ENCODE measurements at regions not wholly inside any gene's neighbourhood (a gene's known extent, or its start where the extent isn't known, plus 50 kb on each side); places are given as distances from the start of the nearest gene placed in this dataset.

- no peak overlapping the region for H3K4me2 ChIP-seq (ENCODE audit: extremely low read depth, insufficient read depth, low read length)
- H3K27me3 ChIP-seq (ENCODE audit: control insufficient read depth, insufficient read depth, low read length), result no peaks in the 10 kb centered on the region
- no peaks in the 10 kb centered on the region for H3K79me2 ChIP-seq (ENCODE audit: control insufficient read depth, insufficient read depth, low read length)
- H3K9me3 ChIP-seq (ENCODE audit: control insufficient read depth, insufficient read depth, low read depth, low read length), result no peaks in the 10 kb centered on the region
- H4K20me1 ChIP-seq (ENCODE audit: control insufficient read depth, extremely low read depth, insufficient read depth, low read length), result no peaks in the 10 kb centered on the region
- no peak overlapping the region for H3K4me3 ChIP-seq (replicated peaks in 1 of 4; ENCODE audit: control extremely low read depth in 1 of 4, insufficient read depth in 1 of 4, low read depth in 3 of 4, low read length in 4 of 4)
- H3K36me3 ChIP-seq (ENCODE audit: control insufficient read depth, insufficient read depth, low read length), result no peaks in the 10 kb centered on the region
- H3K27ac ChIP-seq (ENCODE audit: insufficient read depth, low read length), result no peak overlapping the region
- no peak for TF ChIP-seq CTCF (conservative IDR thresholded peaks at IDR 0.05 in 1 of 2, IDR thresholded peaks at IDR 0.05 in 1 of 2; ENCODE audit: low read depth in 1 of 2, low read length in 2 of 2)
- TF ChIP-seq EZH2 (IDR thresholded peaks at IDR 0.05; ENCODE audit: low read length, missing control alignments), result no peak
- H3K9ac ChIP-seq (ENCODE audit: insufficient read depth, low read length), result no peak overlapping the region
- H3K4me1 ChIP-seq (ENCODE audit: control insufficient read depth, extremely low read depth, insufficient read depth, low read length), result no peaks in the 10 kb centered on the region
- H2AFZ ChIP-seq (ENCODE audit: low read length), result no peak overlapping the region
- no peak for DNase-seq (ENCODE audit: low read depth in 2 of 2)
Observed at GRCh38 chr1:38329644-38330043, 283.1 kb upstream of the POU3F1 start.

GRCh38 chr1:38328278-38329035, 281.9 kb upstream of the POU3F1 start:
- H3K9ac ChIP-seq (ENCODE audit: insufficient read depth, low read length), result no peak overlapping the region
- H3K4me1 ChIP-seq (ENCODE audit: control insufficient read depth, extremely low read depth, insufficient read depth, low read length), result no peaks in the 10 kb centered on the region
- DNase-seq (ENCODE audit: low read depth in 2 of 2), result peak in 1 of 2 donors; percentile 11
- no peaks in the 10 kb centered on the region for H4K20me1 ChIP-seq (ENCODE audit: control insufficient read depth, extremely low read depth, insufficient read depth, low read length)
- no peak overlapping the region for H3K4me2 ChIP-seq (ENCODE audit: extremely low read depth, insufficient read depth, low read length)
- H3K9me3 ChIP-seq (ENCODE audit: control insufficient read depth, insufficient read depth, low read depth, low read length), result no peaks in the 10 kb centered on the region
- TF ChIP-seq EZH2 (IDR thresholded peaks at IDR 0.05; ENCODE audit: low read length, missing control alignments) (no peak), CTCF (conservative IDR thresholded peaks at IDR 0.05 in 1 of 2, IDR thresholded peaks at IDR 0.05 in 1 of 2; ENCODE audit: low read depth in 1 of 2, low read length in 2 of 2) (no peak)
- no peaks in the 10 kb centered on the region for H3K36me3 ChIP-seq (ENCODE audit: control insufficient read depth, insufficient read depth, low read length)
- no peaks in the 10 kb centered on the region for H3K79me2 ChIP-seq (ENCODE audit: control insufficient read depth, insufficient read depth, low read length)
- H3K27ac ChIP-seq (ENCODE audit: insufficient read depth, low read length), result no peak overlapping the region
- H3K4me3 ChIP-seq (replicated peaks in 1 of 4; ENCODE audit: control extremely low read depth in 1 of 4, insufficient read depth in 1 of 4, low read depth in 3 of 4, low read length in 4 of 4), result no peak overlapping the region
- no peak overlapping the region for H2AFZ ChIP-seq (ENCODE audit: low read length)
- no peaks in the 10 kb centered on the region for H3K27me3 ChIP-seq (ENCODE audit: control insufficient read depth, insufficient read depth, low read length)

GRCh38 chr1:38327559-38327973, 281.0 kb upstream of the POU3F1 start:
- H2AFZ ChIP-seq (ENCODE audit: low read length), result no peak overlapping the region
- H3K4me3 ChIP-seq (replicated peaks in 1 of 4; ENCODE audit: control extremely low read depth in 1 of 4, insufficient read depth in 1 of 4, low read depth in 3 of 4, low read length in 4 of 4), result no peak overlapping the region
- H3K9me3 ChIP-seq (ENCODE audit: control insufficient read depth, insufficient read depth, low read depth, low read length), result no peaks in the 10 kb centered on the region
- H3K79me2 ChIP-seq (ENCODE audit: control insufficient read depth, insufficient read depth, low read length), result no peaks in the 10 kb centered on the region
- no peaks in the 10 kb centered on the region for H3K4me1 ChIP-seq (ENCODE audit: control insufficient read depth, extremely low read depth, insufficient read depth, low read length)
- peak in 1 of 2 donors; percentile 2 for DNase-seq (ENCODE audit: low read depth in 2 of 2)
- H3K27me3 ChIP-seq (ENCODE audit: control insufficient read depth, insufficient read depth, low read length), result no peaks in the 10 kb centered on the region
- no peaks in the 10 kb centered on the region for H3K36me3 ChIP-seq (ENCODE audit: control insufficient read depth, insufficient read depth, low read length)
- no peak for TF ChIP-seq EZH2 (IDR thresholded peaks at IDR 0.05; ENCODE audit: low read length, missing control alignments)
- TF ChIP-seq CTCF (conservative IDR thresholded peaks at IDR 0.05 in 1 of 2, IDR thresholded peaks at IDR 0.05 in 1 of 2; ENCODE audit: low read depth in 1 of 2, low read length in 2 of 2), result no peak
- H3K9ac ChIP-seq (ENCODE audit: insufficient read depth, low read length), result no peak overlapping the region
- no peak overlapping the region for H3K4me2 ChIP-seq (ENCODE audit: extremely low read depth, insufficient read depth, low read length)
- no peaks in the 10 kb centered on the region for H4K20me1 ChIP-seq (ENCODE audit: control insufficient read depth, extremely low read depth, insufficient read depth, low read length)
- H3K27ac ChIP-seq (ENCODE audit: insufficient read depth, low read length), result no peak overlapping the region

Measured in fibroblast of lung (primary cell).